HG03469 (cell line): ENCODE measurements at regions not wholly inside any gene's neighbourhood (a gene's known extent, or its start where the extent isn't known, plus 50 kb on each side); places are given as distances from the start of the nearest gene placed in this dataset.

Experiments
- ATAC-seq: cut with Tn5 transposase; IDR thresholded peaks from one replicate; pipeline ENCODE4 v1.9.1; 2021; ENCODE audit warnings: mild to moderate bottlenecking, moderate library complexity, moderate number of reproducible peaks; ENCODE audit not compliant: unreplicated experiment

DNA sequence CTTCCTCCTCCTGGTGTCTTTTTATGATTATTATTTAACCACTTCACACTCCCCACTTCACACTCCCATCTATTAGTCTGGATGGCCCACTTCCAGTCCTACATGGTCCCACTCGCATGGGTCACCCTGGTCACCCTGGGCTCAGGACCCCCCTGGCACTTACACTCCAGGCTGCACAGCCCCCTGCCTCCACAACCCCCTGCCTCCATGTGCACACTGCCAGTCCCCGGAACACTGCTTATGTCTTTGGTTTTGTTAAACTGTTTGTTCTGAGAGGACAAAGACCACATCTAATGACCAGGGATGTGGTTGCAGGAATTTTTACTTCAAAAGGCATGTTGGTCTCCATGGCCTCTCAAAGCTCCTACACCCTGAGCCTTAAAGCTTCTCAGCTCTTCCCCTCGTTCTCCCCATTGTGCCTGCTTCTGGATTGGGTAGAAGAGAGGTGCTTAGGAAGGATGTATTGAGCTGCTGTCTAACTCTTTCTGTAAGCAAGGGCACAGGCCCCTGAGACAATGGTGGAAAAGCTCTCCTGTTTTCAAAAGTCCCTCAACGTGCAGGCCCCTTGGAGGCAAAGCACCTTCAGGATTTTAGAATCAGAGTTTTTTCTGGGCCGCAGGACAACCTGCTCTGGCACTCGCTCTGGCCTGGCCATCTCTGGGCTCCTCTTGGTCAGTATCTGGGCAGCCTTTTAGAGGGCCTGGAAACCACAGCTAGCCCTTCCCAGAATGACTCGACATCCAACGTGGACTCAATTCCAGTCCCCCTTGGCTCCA lies 150.0 kb upstream of the HAAO start:
- no peak for ATAC-seq

DNA sequence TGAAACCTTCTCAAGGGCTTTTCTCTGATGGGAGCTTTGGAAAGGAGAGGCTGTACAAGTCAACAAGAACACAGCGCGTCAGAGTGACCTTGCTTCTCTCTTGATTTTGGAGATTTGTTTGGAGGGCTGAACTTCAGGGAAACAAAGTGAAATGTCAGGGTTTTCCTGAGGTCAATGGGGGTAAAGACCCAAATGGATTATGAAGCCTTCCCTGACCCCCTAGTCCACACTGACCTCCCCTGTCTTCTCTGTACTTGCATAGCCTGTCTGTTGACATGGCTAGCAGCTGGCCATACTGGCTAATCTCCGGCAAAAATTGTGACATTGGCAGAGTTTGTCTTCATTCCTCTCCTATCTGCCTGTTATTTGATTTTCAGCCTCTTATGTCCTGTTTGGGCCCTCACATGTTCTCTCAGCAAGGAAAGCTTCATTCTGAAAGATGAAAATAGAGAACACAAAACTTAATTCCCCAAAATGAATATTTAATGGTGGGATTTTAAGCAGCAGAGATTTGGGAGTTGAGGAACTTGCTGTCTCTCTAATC lies 149.3 kb upstream of the HAAO start:
- ATAC-seq: no peak

DNA sequence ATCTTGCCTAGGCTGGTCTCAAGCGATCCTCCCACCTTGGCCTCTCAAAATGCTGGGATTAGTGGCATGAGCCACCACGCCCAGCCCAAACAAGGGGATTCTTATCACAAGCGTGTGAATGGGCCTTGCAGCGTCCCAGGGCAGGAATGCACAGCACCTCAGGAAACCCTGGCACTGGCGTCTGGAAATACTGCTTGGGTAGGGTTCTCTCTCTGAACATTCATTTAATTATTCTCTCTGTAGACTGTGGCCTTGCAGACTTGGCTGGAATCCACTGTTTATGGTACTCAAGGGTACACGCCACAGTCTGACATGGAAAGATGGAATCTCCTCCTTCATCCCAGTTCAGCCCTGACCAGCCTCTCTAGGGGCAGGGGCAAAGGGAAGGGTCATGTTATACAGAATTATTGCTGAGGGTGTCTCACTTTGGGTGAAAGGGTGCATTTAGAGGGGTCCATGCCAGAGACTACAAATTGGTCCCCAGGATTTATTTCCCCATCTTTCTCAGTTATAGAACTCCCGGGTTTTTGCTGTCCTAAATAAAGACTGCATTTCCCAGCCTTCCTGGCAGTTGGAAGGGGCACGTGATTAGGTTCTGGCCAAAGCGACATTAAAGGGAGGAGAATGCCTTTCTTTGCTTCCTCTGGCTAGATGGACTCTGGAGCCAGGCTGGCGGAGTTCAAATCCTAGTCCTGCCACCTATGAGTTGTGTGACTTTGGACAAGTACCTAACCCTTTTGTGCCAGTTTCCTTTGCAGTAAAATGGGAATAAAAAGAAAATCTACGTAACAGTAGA lies 147.2 kb upstream of the HAAO start:
- ATAC-seq: no peak

GRCh38 chr2:42938671-42939370 lies 146.4 kb upstream of the HAAO start:
- no peak for ATAC-seq

- ATAC-seq: no peak
Observed at GRCh38 chr2:42937171-42937875, 144.9 kb upstream of the HAAO start.

DNA sequence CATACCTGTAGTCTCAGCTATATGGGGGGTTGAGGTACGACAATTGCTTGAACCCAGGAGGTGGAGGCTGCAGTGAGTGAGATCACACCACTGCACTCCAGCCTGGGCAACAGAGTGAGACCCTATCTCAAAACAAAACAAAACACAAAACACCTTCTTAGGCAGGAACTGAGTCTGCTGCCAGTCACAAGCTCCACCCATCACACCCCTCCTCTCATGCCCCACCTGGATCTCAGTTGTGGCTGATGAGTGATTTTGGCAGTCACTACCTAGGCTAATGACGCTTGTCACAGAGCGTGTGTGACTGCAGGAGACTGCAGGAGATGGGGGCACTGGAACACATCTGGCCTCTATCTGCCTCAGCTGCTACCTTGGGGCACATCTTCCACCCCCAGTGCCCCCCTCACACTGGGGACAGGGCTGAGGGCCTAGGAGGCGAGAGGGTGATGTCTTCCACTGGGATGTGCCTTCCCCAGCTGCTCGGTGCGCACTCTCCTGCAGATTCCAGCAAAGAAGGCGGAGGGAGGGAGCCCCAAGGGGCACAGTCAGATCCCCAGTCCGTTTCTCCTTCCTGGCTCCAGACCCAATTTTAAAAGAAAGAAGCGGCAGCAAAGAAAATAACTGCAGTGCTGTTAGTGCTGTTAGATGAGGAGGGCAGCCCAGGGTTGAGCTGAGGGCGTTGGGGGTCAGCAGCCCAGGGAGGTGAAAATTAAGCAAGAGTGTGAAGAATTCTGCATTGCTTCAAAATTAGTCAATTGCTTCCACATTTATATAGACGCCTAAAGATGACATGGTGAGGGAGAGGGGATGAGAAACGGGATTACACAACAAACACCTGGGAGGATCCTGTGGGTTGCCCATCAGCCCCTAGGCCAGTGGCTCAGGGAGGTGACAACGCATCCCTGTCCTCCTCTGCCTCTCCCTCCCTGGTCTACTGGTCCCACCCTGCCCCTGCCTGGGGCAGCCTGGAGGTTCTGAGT lies 143.6 kb upstream of the HAAO start:
- ATAC-seq: no peak

DNA sequence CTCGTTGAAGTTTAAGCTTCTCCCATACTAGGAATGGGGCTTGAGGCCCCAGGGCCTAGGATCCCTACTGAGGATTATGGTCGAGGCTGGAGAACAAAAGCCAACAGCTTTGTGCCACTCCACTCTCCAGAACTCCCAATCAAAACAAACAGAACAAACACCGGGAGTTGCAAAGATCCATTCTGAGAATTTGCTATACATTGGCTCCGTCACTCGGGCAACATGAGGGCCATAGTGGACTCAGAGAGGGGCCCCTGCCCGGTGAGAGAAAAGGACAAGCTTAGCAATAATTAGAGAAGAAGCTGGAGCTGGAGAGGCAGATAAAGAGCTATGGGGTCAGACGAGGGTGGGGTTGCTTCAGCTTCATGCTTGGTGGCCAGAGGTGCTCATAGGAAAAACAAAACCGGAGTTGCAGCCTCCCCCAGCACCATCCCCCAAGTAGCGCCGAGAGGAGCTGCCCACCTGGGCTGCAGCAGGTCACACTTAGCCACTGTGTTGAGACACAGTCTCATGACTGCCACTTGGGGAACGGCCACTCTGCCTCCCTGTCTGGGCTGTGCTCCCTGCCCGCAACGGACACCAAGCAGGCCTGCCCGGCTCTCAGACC lies 142.3 kb upstream of the HAAO start:
- no peak for ATAC-seq

DNA sequence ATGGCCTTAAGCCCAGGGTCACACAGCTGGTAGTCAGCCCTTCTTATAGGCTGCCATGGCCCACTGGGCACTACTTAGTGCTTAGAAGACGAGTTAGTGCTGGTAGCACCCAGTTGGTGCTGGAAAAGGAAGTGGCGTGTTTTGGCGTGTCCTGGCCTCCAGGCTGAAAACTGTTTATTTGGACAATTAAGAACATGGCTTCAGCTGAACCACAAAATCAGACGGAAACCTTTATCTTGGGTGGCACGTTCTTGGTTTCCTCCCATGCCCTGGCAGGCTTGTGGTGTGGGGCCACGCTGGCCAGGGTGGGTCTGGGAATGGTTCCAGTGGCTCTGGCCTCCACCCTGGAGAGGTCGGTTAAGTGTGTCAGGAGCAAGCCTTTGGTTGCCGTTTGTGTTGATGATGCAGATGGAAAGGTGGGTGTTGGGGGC lies 141.5 kb upstream of the HAAO start:
- ATAC-seq: no peak

DNA sequence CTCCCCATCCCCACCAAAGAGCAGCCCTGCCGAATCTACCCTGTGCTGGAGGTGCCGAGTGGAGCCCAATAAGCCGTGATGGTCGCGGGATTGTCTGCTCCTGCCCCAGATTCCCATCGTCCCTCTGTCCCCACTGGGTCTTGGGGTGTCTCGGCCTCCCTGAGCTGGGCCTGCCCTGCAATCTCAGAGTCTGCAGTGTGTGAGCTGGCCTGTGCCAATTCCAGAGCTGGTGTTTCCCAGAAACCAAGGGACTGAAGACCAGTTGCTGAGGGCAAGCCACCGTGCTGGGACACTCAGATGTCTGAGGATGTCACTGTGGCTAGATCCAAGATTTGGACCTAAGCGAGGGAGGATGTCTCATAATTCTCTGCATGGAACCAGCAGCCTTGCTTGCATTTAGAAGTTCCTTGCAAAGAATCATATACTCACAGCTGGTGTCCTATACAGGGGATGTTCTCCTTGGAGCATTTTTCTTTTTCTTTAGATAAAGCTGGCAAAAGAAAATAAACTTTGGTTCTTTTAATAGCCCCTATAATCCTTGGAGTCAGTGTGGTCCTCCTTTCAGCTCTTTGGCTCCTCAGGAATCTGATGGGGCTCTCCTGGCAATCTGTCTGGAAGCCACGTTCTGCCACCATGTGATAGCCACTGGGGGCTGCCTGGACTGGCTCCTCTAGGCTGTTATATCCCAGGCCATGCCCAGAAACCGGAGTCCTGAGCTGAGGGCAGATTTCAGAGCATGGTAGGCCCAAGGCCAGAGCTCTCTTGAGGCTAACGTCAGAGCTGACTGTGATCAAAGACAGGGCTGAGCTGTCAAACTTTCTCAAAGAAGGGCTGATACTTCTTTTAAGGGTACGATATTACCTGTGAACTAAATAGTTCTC lies 140.1 kb upstream of the HAAO start:
- ATAC-seq: no peak

DNA sequence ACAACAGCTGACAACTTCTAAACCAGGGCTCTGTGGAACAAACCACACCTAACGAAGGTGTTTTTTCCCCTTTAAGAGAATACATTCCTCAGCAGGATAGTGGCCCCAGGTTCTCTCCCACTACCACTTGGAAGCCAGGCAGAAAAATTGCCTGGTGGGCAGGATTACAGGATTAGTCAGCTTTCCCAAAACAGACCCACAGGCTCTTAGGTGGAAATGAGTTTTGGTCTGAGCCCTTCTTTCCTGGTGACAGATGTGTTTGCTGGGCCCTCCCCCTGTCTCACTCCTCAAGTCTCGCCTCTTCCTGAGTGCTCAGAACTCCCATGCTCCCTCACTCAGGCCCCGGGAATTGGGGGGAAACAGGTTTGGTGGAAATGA lies 139.4 kb upstream of the HAAO start:
- ATAC-seq: no peak

- ATAC-seq: no peak
Observed at GRCh38 chr2:42931146-42931817, 138.9 kb upstream of the HAAO start.

DNA sequence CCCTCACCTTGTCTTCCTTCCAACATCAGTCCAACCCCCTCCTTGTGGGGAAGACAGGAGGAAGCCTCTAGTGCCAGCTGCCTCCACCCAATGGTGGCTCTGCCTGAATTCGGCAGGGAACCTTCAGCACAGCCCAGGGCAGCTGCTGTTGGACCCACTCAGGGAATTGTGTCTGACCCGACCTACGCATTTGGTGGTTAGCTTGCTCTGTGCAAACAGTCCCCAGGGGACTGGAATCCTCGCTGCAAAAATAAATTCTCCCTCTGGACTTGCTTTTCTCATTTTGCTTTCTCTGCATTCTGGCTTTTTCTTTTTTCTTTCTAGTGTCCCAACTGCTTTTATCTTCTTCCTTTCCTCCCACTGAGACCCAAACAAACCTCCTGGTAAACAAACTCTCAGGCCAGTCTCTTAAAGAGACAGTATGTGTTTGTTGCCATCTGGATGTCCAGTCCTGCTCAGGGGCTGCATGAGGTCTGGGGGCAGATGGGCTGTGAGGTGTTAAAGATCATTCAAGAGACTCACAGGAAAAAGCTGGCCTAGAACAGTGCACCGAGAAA lies 137.7 kb upstream of the HAAO start:
- ATAC-seq: no peak

DNA sequence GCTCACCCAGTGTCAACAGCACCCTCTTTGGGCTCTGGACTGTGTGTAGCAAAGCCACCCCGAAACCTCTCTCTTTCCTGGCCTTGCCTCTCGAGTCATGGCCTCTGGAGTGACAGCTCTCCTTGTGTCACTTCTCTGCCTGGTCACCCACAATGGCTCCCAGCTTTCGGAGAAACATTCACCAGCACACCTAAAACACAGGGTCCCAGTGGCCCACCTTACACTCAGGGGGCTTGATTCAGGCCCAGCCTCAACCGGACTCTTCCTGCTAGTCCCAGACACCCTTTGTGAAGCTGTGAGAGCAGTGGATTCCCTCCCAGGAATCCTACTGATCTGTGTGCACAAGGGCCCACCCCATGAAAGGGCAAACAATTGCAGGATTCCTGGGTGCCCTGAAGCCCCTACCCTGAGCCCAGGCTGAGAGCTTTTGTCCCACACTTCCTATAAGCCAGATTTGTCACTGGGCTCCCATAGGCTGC lies 137.2 kb upstream of the HAAO start:
- ATAC-seq: no peak

DNA sequence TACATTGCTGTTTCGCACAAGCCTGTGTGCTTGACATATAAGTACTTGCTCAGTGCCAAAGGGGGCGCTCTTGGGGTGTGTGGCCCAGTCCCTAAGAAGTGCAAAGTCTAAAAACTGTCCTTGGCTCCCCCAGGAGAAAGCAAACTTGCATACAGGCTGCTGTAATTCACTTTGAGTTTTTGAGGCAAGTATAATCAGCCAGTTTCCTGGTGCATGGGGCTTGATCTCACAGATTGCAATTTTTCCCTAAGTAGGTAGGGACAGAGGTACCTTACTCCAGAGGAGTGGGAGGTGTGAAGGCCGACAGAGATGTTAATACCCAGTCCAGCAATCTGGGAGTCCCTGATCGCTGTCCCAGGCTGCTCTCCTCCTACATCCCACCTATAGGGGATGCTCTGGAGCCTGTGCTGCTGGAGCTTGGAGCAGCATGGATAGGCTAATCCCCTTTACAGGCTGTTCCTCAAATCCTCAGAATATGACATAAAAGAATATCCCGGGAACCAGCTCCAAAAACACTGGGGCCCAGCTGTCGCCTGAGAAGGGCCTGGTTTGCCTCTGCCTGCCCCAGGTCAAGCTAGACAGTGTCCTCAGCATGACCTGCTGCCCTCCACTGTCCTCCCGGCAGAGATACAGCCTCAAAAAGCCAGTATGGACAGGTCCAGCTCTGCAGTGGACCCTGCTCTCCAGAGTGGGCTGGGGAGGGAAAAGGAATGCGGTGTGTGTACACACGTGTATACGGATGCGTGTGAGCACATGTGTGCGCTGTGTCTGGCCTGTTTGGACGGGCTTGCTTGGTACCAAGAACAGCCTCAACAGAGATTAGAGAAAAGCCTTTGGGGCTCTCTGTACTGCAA lies 136.5 kb upstream of the HAAO start:
- no peak for ATAC-seq

- ATAC-seq: no peak
Observed at GRCh38 chr2:42928161-42928691, 135.8 kb upstream of the HAAO start.
